ENCODE measurements at regions not wholly inside any gene's neighbourhood (a gene's known extent, or its start where the extent isn't known, plus 50 kb on each side); places are given as distances from the start of the nearest gene placed in this dataset.

GRCh38 chr3:87977765-87978164 is 81.0 kb downstream of the CGGBP1 start:
- TF ChIP-seq POLR2A (IDR thresholded peaks at IDR 0.05; ENCODE audit: low read depth, low read length): no peak
- TF ChIP-seq USF2 (IDR thresholded peaks at IDR 0.05; ENCODE audit: low read depth, low read length): no peak
- TF ChIP-seq NFE2L2 (IDR thresholded peaks at IDR 0.05; ENCODE audit: low read depth, low read length): no peak
- TF ChIP-seq CEBPB (IDR thresholded peaks at IDR 0.05; ENCODE audit: low read depth, low read length): no peak
- no peak for TF ChIP-seq CTCF (conservative IDR thresholded peaks at IDR 0.05; ENCODE audit: low read depth, low read length)
- TF ChIP-seq SMC3 (IDR thresholded peaks at IDR 0.05; ENCODE audit: low read depth, low read length): no peak
- no peak for TF ChIP-seq RAD21 (IDR thresholded peaks at IDR 0.05; ENCODE audit: low read length)
- TF ChIP-seq CHD1 (IDR thresholded peaks at IDR 0.05; ENCODE audit: low read depth, low read length): no peak
- no peak for TF ChIP-seq BHLHE40 (IDR thresholded peaks at IDR 0.05; ENCODE audit: low read depth, low read length)
- TF ChIP-seq MXI1 (IDR thresholded peaks at IDR 0.05; ENCODE audit: borderline replicate concordance, low read depth, low read length): no peak
- no peak for TF ChIP-seq ELK1 (IDR thresholded peaks at IDR 0.05; ENCODE audit: borderline replicate concordance, low read depth, low read length)
- no peak for TF ChIP-seq MAFK (IDR thresholded peaks at IDR 0.05; ENCODE audit: low read depth, low read length)

Measured in IMR-90 (cell line).